K562 (cell line): ENCODE measurements at regions not wholly inside any gene's neighbourhood (a gene's known extent, or its start where the extent isn't known, plus 50 kb on each side); places are given as distances from the start of the nearest gene placed in this dataset.

Experiments
- ATAC-seq: fragments of 200-7000 bp; cut with Tn5 transposase; 3 replicates; pipeline ENCODE4 v1.9.1; 2020; ENCODE audit warnings: moderate library complexity
- BruUV-seq: library from RNA; stranded (reverse); fragments of 400-500 nt; replicated peaks from 2 replicates; lab custom pipeline; 2021; lab: Mats Ljungman, UMichigan
- CTCF ChIA-PET: fragments of 300-600 bp; formaldehyde crosslinking; extraction: SDS; loops from one replicate; lab custom pipeline; 2021; ENCODE audit warnings: low intra/inter-chr PET ratio; lab: Yijun Ruan, JAX
- POLR2A ChIA-PET: fragments of 300-600, 350-650 bp; sonication (Branson Sonifier 250); formaldehyde crosslinking; extraction: SDS; loops from one replicate; lab custom pipeline; 2021; ENCODE audit warnings: antibody characterized with exemption, inconsistent platforms; lab: Yijun Ruan, JAX
- DNase-seq, 4 experiments: peaks; one replicate each; pipeline versions ENCODE4 v3.0.0 to v3.0.0-alpha.2; 2011 to 2018; ENCODE audit warnings: low spot score in 3 of 4, mixed read lengths in 3 of 4; ENCODE audit errors: extremely low read depth in 1 of 4
- FAIRE-seq: peaks from 2 replicates; lab custom pipeline; 2011; peaks lifted over from hg19 to GRCh38; lab: Jason Lieb, UNC
- H2AFZ ChIP-seq: 2 replicates; pipeline ENCODE4 v1.6.0; 2011; ENCODE audit warnings: low read depth, low read length, control low read depth, inconsistent platforms
- H3K27ac ChIP-seq: fragments of 200-600 bp; 3 replicates; pipeline ENCODE4 v1.8.0; 2011; ENCODE audit warnings: low read depth, mild to moderate bottlenecking, control low read depth, inconsistent platforms, low read length, moderate library complexity, mixed read lengths; ENCODE audit errors: extremely low read depth
- H3K27me3 ChIP-seq, 2 experiments: fragments of 300-600 bp in 1 of 2; 2 replicates in 1 of 2; 3 replicates in 1 of 2; pipeline versions ENCODE4 v1.6.0 to v1.8.0; 2011; ENCODE audit warnings: inconsistent platforms in 2 of 2, low read length in 2 of 2, mild to moderate bottlenecking in 1 of 2, mixed read lengths in 1 of 2, moderate library complexity in 1 of 2; ENCODE audit not compliant: control insufficient read depth in 2 of 2, insufficient read depth in 2 of 2
- H3K36me3 ChIP-seq: fragments of 300-600 bp; 3 replicates; pipeline ENCODE4 v1.8.0; 2011; ENCODE audit warnings: mild to moderate bottlenecking, low read length, inconsistent platforms; ENCODE audit not compliant: control insufficient read depth, insufficient read depth
- H3K4me1 ChIP-seq, 2 experiments: fragments of 200-600 bp in 1 of 2; replicated peaks in 1 of 2; 2 replicates in 1 of 2; 3 replicates in 1 of 2; pipeline versions ENCODE4 v1.5.1 to v1.8.0; 2011; ENCODE audit warnings: inconsistent platforms in 2 of 2, low read length in 2 of 2, mild to moderate bottlenecking in 1 of 2, mixed read lengths in 1 of 2, moderate library complexity in 1 of 2; ENCODE audit not compliant: control insufficient read depth in 2 of 2, insufficient read depth in 2 of 2
- H3K4me2 ChIP-seq: 2 replicates; pipeline ENCODE4 v1.6.1; 2011; ENCODE audit warnings: low read length, control low read depth, inconsistent platforms, mixed read lengths; ENCODE audit not compliant: insufficient read depth
- H3K4me3 ChIP-seq: fragments of 200-600 bp; sonication (generic), shearing (Covaris generic); 2 replicates; pipeline ENCODE4 v1.5.1; 2016; ENCODE audit warnings: control low read depth, inconsistent platforms
- H3K79me2 ChIP-seq: fragments of 200-600 bp; 3 replicates; pipeline ENCODE4 v1.8.0; 2011; ENCODE audit warnings: low read length, inconsistent platforms; ENCODE audit not compliant: control insufficient read depth, insufficient read depth
- H3K9ac ChIP-seq, 2 experiments: 2 replicates each; pipeline versions ENCODE4 v1.6.0 to v1.6.1; 2011; ENCODE audit warnings: low read depth in 2 of 2, low read length in 2 of 2, control low read depth in 1 of 2, inconsistent platforms in 1 of 2, mild to moderate bottlenecking in 1 of 2, mixed read lengths in 1 of 2; ENCODE audit not compliant: insufficient read depth in 1 of 2
- H3K9me1 ChIP-seq: one replicate; pipeline ENCODE4 v1.6.0; 2011; ENCODE audit warnings: inconsistent platforms, mild to moderate bottlenecking, low read length, moderate library complexity; ENCODE audit not compliant: control insufficient read depth, insufficient read depth
- H3K9me3 ChIP-seq: replicated peaks from 2 replicates; pipeline ENCODE4 v1.5.1; 2011; ENCODE audit warnings: low read depth, low read length, inconsistent platforms; ENCODE audit not compliant: control insufficient read depth, insufficient read depth
- H4K20me1 ChIP-seq: replicated peaks from 2 replicates; pipeline ENCODE4 v1.6.1; 2011; ENCODE audit warnings: low read length, inconsistent platforms, mixed read lengths; ENCODE audit not compliant: control insufficient read depth, insufficient read depth
- ARID2 ChIP-seq: fragments of 450-650 bp; IDR thresholded peaks from 2 replicates; pipeline ENCODE4 v1.6.1; 2017; ENCODE audit warnings: antibody characterized with exemption, mild to moderate bottlenecking
- CSDE1 ChIP-seq, 2 experiments: fragments of 450-650 bp; IDR thresholded peaks; 2 replicates each; pipeline ENCODE4 v1.6.1; 2016; ENCODE audit warnings: mild to moderate bottlenecking in 1 of 2
- E2F3 ChIP-seq: fragments of 250-450 bp; sonication (Bioruptor Pico); IDR thresholded peaks from 2 replicates; pipeline ENCODE4 v1.4.0; 2020; ENCODE audit warnings: mild to moderate bottlenecking
- ERF ChIP-seq: fragments of 450-650 bp; formaldehyde crosslinking; IDR thresholded peaks from 2 replicates; pipeline ENCODE4 v1.4.0; 2020; ENCODE audit warnings: mild to moderate bottlenecking, mixed read lengths
- HDGF ChIP-seq: fragments of 450-650 bp; IDR thresholded peaks from 2 replicates; pipeline ENCODE4 v1.6.1; 2016
- NCOA2 ChIP-seq, 2 experiments: fragments of 450-650 bp; IDR thresholded peaks; 2 replicates each; pipeline ENCODE4 v1.6.1; 2018; ENCODE audit warnings: mild to moderate bottlenecking in 2 of 2, moderate library complexity in 1 of 2; ENCODE audit not compliant: partially characterized antibody in 2 of 2
- RBM39 ChIP-seq: fragments of 200-400 bp; formaldehyde crosslinking; optimal IDR thresholded peaks from 2 replicates; pipeline ENCODE3; 2018; ENCODE audit warnings: low read depth, low read length
- ZNF12 ChIP-seq: sonication (generic); formaldehyde crosslinking; IDR thresholded peaks from 2 replicates; pipeline ENCODE4 v1.4.0; 2020; ENCODE audit warnings: mild to moderate bottlenecking, missing genetic modification reagents
- ZNF133 ChIP-seq: fragments of 250-450 bp; sonication (Bioruptor Pico); IDR thresholded peaks from 2 replicates; pipeline ENCODE4 v1.4.0; 2020; ENCODE audit warnings: mild to moderate bottlenecking
- ZNF23 ChIP-seq: fragments of 250-450 bp; sonication (Bioruptor Pico); IDR thresholded peaks from 2 replicates; pipeline ENCODE4 v1.4.0; 2020; ENCODE audit warnings: mild to moderate bottlenecking
- ZNF253 ChIP-seq: fragments of 250-450 bp; sonication (Bioruptor Pico); conservative IDR thresholded peaks from 2 replicates; pipeline ENCODE4 v1.6.1; 2021; ENCODE audit warnings: mild to moderate bottlenecking
- WGBS: fragments of 100-300 bp; shearing (Covaris generic); methylation state at CpG from one replicate; pipeline ENCODE4 v1.1.6; 2016; ENCODE audit warnings: low coverage, mixed read lengths; ENCODE audit not compliant: insufficient coverage; ENCODE audit errors: missing lambda C conversion rate; 5-methylcytosine and 5-hydroxymethylcytosine counted together
- in situ Hi-C: fragments of 300-500 bp; cut with MboI; formaldehyde crosslinking; loops from 4 replicates; pipeline ENCODE4 v1.15.0; 2018; ENCODE audit warnings: inconsistent platforms, mixed read lengths
- intact Hi-C: fragments of 100-400 bp; cut with micrococcal nuclease; formaldehyde crosslinking; loops from 2 replicates; pipeline ENCODE4 v1.14.2; 2022
- TF ChIP-seq, protein P1 (sequence below): fragments of 450-650 bp; IDR thresholded peaks from 2 replicates; pipeline ENCODE4 v1.6.1; 2016; ENCODE audit warnings: antibody characterized with exemption
- TF ChIP-seq, protein P2 (sequence below): sonication (generic); formaldehyde crosslinking; IDR thresholded peaks from 2 replicates; pipeline ENCODE4 v1.8.0; 2022; ENCODE audit warnings: mild to moderate bottlenecking, missing genetic modification reagents
- TF ChIP-seq, protein P3 (sequence below): fragments of 250-450 bp; sonication (Bioruptor Pico); IDR thresholded peaks from 2 replicates; pipeline ENCODE4 v1.5.0; 2020; ENCODE audit warnings: mild to moderate bottlenecking, borderline replicate concordance
- TF ChIP-seq, protein P4 (sequence below): fragments of 450-650 bp; formaldehyde crosslinking; IDR thresholded peaks from 2 replicates; pipeline ENCODE4 v1.4.0; 2020; ENCODE audit warnings: mild to moderate bottlenecking

DNA sequence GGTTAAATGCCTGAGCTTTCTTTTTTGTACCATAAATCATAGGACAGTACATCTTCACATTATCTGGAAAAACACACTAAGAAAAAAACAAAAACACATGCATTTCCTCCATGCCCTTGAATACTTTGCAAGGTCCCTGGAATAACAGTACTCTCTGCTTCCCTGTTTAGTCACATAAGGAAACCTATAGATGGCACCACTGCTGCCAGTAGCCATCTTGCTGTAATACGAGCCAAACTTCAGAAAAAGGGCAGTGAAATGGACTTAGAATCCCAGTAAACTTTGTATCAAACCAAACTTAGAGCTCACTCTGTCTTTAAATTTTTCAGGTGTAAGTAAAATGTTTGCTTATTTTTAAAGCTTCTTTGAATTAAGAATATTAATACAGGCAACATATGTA is 435.5 kb downstream of the KCNJ2 start:
- Histone ChIP-seq H3K9me3 (no peaks in the 10 kb centered on the region), H3K4me3 (no peak overlapping the region), H3K36me3 (no peaks in the 10 kb centered on the region), H3K4me2 (no peak overlapping the region), H2AFZ (no peak overlapping the region), H3K27me3 (no peaks in the 10 kb centered on the region), H3K9me1 (no peaks in the 10 kb centered on the region), H4K20me1 (no peaks in the 10 kb centered on the region), H3K9ac (no peak overlapping the region), H3K27ac (no peak overlapping the region), H3K4me1 (no peaks in the 10 kb centered on the region), H3K79me2 (no peaks in the 10 kb centered on the region)
- no peak for ATAC-seq
- WGBS: 0% methylated on average over 1 of the region's 1 CpG
- no peak for DNase-seq
- in situ Hi-C loops (no loop called here), intact Hi-C loops (no loop called here)
- no TSS peak for BruUV-seq
- ChIA-PET CTCF (no interaction called here), POLR2A (interaction anchor here (0.6 kb wide), 1 partner anchor 1171 kb away, joined by 3 read pairs; no protein-coding TSS in a partner anchor)
- FAIRE-seq: no peak
- TF ChIP-seq, protein P1, sequence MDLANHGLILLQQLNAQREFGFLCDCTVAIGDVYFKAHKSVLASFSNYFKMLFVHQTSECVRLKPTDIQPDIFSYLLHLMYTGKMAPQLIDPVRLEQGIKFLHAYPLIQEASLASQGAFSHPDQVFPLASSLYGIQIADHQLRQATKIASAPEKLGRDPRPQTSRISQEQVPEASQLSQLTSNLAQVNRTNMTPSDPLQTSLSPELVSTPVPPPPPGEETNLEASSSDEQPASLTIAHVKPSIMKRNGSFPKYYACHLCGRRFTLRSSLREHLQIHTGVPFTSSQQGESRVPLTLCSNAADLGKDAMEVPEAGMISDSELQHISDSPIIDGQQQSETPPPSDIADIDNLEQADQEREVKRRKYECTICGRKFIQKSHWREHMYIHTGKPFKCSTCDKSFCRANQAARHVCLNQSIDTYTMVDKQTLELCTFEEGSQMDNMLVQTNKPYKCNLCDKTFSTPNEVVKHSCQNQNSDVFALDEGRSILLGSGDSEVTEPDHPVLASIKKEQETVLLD: no peak
- TF ChIP-seq HDGF (no peak), ZNF133 (CRISPR knock-in tag) (no peak), ZNF23 (CRISPR knock-in tag) (no peak), ARID2 (no peak), RBM39 (no peak), ZNF12 (CRISPR knock-in tag) (no peak), ZNF253 (CRISPR knock-in tag) (no peak), CSDE1 (IDR thresholded peaks at IDR 0.05) (no peak), E2F3 (CRISPR knock-in tag) (no peak), NCOA2 (IDR thresholded peaks at IDR 0.05; ENCODE audit: partially characterized antibody in 2 of 2) (no peak), ERF (CRISPR knock-in tag) (no peak)
- TF ChIP-seq, protein P2, sequence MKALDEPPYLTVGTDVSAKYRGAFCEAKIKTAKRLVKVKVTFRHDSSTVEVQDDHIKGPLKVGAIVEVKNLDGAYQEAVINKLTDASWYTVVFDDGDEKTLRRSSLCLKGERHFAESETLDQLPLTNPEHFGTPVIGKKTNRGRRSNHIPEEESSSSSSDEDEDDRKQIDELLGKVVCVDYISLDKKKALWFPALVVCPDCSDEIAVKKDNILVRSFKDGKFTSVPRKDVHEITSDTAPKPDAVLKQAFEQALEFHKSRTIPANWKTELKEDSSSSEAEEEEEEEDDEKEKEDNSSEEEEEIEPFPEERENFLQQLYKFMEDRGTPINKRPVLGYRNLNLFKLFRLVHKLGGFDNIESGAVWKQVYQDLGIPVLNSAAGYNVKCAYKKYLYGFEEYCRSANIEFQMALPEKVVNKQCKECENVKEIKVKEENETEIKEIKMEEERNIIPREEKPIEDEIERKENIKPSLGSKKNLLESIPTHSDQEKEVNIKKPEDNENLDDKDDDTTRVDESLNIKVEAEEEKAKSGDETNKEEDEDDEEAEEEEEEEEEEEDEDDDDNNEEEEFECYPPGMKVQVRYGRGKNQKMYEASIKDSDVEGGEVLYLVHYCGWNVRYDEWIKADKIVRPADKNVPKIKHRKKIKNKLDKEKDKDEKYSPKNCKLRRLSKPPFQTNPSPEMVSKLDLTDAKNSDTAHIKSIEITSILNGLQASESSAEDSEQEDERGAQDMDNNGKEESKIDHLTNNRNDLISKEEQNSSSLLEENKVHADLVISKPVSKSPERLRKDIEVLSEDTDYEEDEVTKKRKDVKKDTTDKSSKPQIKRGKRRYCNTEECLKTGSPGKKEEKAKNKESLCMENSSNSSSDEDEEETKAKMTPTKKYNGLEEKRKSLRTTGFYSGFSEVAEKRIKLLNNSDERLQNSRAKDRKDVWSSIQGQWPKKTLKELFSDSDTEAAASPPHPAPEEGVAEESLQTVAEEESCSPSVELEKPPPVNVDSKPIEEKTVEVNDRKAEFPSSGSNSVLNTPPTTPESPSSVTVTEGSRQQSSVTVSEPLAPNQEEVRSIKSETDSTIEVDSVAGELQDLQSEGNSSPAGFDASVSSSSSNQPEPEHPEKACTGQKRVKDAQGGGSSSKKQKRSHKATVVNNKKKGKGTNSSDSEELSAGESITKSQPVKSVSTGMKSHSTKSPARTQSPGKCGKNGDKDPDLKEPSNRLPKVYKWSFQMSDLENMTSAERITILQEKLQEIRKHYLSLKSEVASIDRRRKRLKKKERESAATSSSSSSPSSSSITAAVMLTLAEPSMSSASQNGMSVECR (CRISPR knock-in tag): no peak
- TF ChIP-seq, protein P3, sequence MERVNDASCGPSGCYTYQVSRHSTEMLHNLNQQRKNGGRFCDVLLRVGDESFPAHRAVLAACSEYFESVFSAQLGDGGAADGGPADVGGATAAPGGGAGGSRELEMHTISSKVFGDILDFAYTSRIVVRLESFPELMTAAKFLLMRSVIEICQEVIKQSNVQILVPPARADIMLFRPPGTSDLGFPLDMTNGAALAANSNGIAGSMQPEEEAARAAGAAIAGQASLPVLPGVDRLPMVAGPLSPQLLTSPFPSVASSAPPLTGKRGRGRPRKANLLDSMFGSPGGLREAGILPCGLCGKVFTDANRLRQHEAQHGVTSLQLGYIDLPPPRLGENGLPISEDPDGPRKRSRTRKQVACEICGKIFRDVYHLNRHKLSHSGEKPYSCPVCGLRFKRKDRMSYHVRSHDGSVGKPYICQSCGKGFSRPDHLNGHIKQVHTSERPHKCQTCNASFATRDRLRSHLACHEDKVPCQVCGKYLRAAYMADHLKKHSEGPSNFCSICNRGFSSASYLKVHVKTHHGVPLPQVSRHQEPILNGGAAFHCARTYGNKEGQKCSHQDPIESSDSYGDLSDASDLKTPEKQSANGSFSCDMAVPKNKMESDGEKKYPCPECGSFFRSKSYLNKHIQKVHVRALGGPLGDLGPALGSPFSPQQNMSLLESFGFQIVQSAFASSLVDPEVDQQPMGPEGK (CRISPR knock-in tag): no peak
- TF ChIP-seq, protein P4, sequence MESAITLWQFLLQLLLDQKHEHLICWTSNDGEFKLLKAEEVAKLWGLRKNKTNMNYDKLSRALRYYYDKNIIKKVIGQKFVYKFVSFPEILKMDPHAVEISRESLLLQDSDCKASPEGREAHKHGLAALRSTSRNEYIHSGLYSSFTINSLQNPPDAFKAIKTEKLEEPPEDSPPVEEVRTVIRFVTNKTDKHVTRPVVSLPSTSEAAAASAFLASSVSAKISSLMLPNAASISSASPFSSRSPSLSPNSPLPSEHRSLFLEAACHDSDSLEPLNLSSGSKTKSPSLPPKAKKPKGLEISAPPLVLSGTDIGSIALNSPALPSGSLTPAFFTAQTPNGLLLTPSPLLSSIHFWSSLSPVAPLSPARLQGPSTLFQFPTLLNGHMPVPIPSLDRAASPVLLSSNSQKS: no peak
